Nephron (organoid): ENCODE measurements at regions not wholly inside any gene's neighbourhood (a gene's known extent, or its start where the extent isn't known, plus 50 kb on each side); places are given as distances from the start of the nearest gene placed in this dataset.
"Not testable (repeated sequence)": the region's sequence is repeated elsewhere in the genome, so short reads cannot be mapped to it uniquely, and the experiment has no call there.

Source experiments
- H3K27ac Mint-ChIP-seq, 3 experiments: 2 replicates each; pipeline ENCODE4 v1.8.0; 2020; ENCODE audit warnings: mixed read lengths in 3 of 3, mild to moderate bottlenecking in 2 of 3, moderate library complexity in 1 of 3
- H3K27me3 Mint-ChIP-seq: 2 replicates; pipeline ENCODE4 v1.8.0; 2021; ENCODE audit warnings: low read depth, mild to moderate bottlenecking, moderate library complexity, mixed read lengths
- H3K36me3 Mint-ChIP-seq: 2 replicates; pipeline ENCODE4 v1.8.0; 2020; ENCODE audit warnings: low read depth, mixed read lengths
- H3K4me1 Mint-ChIP-seq: 2 replicates; pipeline ENCODE4 v1.8.0; 2020; ENCODE audit warnings: mixed read lengths
- H3K4me3 Mint-ChIP-seq, 3 experiments: 2 replicates each; pipeline ENCODE4 v1.8.0; 2020; ENCODE audit warnings: mild to moderate bottlenecking in 3 of 3, mixed read lengths in 3 of 3, moderate library complexity in 2 of 3
- H3K9me3 Mint-ChIP-seq: 2 replicates; pipeline ENCODE4 v1.8.0; 2020; ENCODE audit warnings: mixed read lengths
- CTCF ChIP-seq, 3 experiments: fragments of 200-600 bp; sonication (generic); IDR thresholded peaks; one replicate each; pipeline ENCODE4 v1.5.0; 2021; ENCODE audit warnings: antibody characterized with exemption in 3 of 3; ENCODE audit not compliant: unreplicated experiment in 3 of 3

GRCh38 chrX:77223046-77223445 lies 224.1 kb upstream of the FGF16 start:
- TF ChIP-seq CTCF (IDR thresholded peaks at IDR 0.05; ENCODE audit: unreplicated experiment in 3 of 3): no peak
- Mint-ChIP-seq H3K9me3 (peaks cover 50% of the 10 kb centered on the region), H3K27ac (no peak overlapping the region)

GRCh38 chrX:77264490-77264889 lies 182.7 kb upstream of the FGF16 start:
- H3K4me3 Mint-ChIP-seq: no peak overlapping the region
- H3K27ac Mint-ChIP-seq: no peak overlapping the region
- TF ChIP-seq CTCF (IDR thresholded peaks at IDR 0.05; ENCODE audit: unreplicated experiment in 3 of 3): no peak
- H3K27me3 Mint-ChIP-seq: no peaks in the 10 kb centered on the region
- H3K4me1 Mint-ChIP-seq: no peaks in the 10 kb centered on the region
- H3K9me3 Mint-ChIP-seq: peaks cover 64% of the 10 kb centered on the region
- H3K36me3 Mint-ChIP-seq: no peaks in the 10 kb centered on the region

More at GRCh38 chrX:77223046-77223445, 224.1 kb upstream of the FGF16 start:
- Mint-ChIP-seq H3K4me1 (no peaks in the 10 kb centered on the region), H3K36me3 (no peaks in the 10 kb centered on the region), H3K4me3 (no peak overlapping the region), H3K27me3 (no peaks in the 10 kb centered on the region)

- Mint-ChIP-seq H3K9me3 (peaks cover 45% of the 10 kb centered on the region), H3K4me1 (no peaks in the 10 kb centered on the region), H3K4me3 (no peak overlapping the region), H3K27ac (no peak overlapping the region), H3K27me3 (no peaks in the 10 kb centered on the region), H3K36me3 (no peaks in the 10 kb centered on the region)
- TF ChIP-seq CTCF (IDR thresholded peaks at IDR 0.05; ENCODE audit: unreplicated experiment in 3 of 3): no peak
Measured at GRCh38 chrX:77275392-77275791, 171.8 kb upstream of the FGF16 start.

- no peaks in the 10 kb centered on the region for H3K4me1 Mint-ChIP-seq
- TF ChIP-seq CTCF (IDR thresholded peaks at IDR 0.05; ENCODE audit: unreplicated experiment in 3 of 3): no peak
- no peak overlapping the region for H3K4me3 Mint-ChIP-seq
- H3K9me3 Mint-ChIP-seq: peaks cover 45% of the 10 kb centered on the region
- H3K27ac Mint-ChIP-seq: no peak overlapping the region
- no peaks in the 10 kb centered on the region for H3K36me3 Mint-ChIP-seq
- H3K27me3 Mint-ChIP-seq: no peaks in the 10 kb centered on the region
Measured at GRCh38 chrX:77276742-77277141, 170.4 kb upstream of the FGF16 start.

- Mint-ChIP-seq H3K4me1 (no peaks in the 10 kb centered on the region), H3K36me3 (no peaks in the 10 kb centered on the region), H3K4me3 (no peak overlapping the region), H3K27ac (no peak overlapping the region), H3K27me3 (no peaks in the 10 kb centered on the region), H3K9me3 (peaks cover 42% of the 10 kb centered on the region)
- TF ChIP-seq CTCF (IDR thresholded peaks at IDR 0.05; ENCODE audit: unreplicated experiment in 3 of 3): no peak
Measured at GRCh38 chrX:77277911-77278310, 169.3 kb upstream of the FGF16 start.

GRCh38 chrX:77279373-77279772 lies 167.8 kb upstream of the FGF16 start:
- not testable (repeated sequence) for H3K4me1 Mint-ChIP-seq, H3K4me3 Mint-ChIP-seq, H3K36me3 Mint-ChIP-seq

More at GRCh38 chrX:77279373-77279772, 167.8 kb upstream of the FGF16 start:
- H3K27ac Mint-ChIP-seq, H3K27me3 Mint-ChIP-seq: not testable (repeated sequence)
- peaks cover 44% of the 10 kb centered on the region for H3K9me3 Mint-ChIP-seq
